Stimulated activated CD4-positive, alpha-beta T cell treated with anti-CD3 and anti-CD28 coated beads, TNF-alpha, amount 100 ng/mL, for 48 hours (primary cell): ENCODE measurements at regions not wholly inside any gene's neighbourhood (a gene's known extent, or its start where the extent isn't known, plus 50 kb on each side); places are given as distances from the start of the nearest gene placed in this dataset.

Experiments used
- DNase-seq, 3 donors: peaks; one replicate each; pipeline ENCODE4 v3.0.0-alpha.2; 2020; ENCODE audit warnings: low read depth in 3 of 3

DNA sequence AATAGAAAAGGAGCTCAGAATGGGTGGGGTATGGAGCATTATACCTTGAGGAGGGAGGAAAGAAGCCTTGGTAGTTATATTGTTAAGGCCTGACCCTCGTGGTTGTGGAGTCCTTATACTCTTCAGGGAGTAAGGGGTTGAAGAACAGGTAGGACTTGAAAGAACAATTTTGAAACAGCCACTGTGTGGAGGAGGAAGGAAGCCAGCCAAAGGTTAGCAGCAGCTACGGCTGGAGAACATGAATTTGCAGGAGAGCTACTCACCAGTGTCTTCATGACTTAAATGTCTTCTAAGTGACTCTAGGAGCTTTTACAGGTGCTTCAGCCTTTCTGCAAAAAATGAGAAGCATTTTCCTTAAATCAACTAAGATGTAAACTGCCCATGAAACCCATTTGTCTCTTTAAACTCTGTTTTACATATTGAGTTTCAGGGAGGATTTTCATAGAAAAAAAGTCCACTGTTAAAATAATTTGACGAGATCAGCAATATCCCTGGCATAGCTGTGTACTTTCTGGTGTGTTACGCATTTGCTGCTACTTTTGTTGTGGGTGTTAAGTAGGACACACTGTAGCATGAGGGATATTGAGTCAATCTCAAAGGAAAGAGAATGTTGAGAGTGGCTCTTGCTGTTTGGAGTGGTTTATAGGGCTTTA lies 110.6 kb upstream of the ELL2 start:
- DNase-seq, result no peak

DNA sequence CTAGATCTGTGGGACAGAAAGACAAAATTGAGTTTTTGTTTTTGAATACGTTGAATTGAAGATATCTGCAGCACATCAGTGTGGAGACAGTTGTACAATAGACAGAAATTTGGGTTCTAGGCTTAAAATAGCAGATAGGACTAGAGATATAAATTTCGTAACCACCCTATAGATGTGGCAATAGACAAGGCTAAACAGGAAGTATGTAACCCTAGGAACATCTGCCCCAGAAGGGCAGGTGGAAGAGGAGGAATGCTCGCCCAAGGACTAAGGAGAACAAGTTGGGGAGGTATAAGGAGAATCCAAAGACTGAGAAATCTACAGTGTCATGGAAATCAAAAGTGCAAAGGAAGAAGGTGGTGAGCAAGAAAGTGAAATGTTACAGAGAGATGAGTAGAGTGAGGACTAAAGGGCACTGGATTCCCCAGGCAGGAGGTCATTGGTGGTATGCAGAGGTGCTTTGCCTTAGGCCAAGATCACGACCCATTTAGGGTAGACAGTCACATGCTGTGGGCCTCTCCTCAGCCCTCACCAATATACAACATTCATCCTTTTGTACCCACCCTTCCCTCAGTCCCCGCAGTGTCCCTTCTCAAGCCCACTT lies 109.1 kb upstream of the ELL2 start:
- DNase-seq, result no peak

DNA sequence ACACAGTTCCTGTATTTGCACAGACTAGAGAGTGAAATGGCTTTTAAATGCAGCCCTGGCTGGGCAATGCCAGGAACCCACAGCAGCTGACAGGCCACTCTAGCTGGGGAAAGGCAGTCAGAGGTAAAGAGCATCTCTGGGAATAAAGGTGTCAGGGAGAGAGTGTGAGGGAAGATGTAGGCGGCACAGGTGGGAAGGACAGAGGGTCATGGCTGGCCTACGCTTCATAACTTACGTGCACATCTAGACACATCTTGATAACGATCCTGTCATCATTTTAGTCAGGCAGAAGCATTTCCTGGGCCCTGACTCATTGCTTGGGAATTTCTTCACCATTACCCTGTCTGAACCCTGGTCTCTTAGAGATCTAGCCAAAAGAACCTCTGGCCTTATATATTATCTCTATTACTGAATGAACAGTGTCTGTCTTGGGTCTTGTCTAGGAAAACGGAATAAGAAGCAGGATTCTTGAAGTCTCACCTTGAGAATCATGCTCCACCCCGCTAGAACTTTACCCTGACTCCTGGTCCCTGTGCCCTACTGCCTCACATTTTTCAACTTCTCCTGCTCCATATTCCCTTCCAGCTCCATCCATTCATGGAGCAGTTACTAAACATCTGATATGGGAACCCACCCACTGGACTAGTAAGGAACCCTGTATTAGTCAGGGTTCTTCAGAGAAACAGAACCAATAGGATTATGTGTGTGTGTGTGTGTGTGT lies 106.4 kb upstream of the ELL2 start:
- no peak for DNase-seq

DNA sequence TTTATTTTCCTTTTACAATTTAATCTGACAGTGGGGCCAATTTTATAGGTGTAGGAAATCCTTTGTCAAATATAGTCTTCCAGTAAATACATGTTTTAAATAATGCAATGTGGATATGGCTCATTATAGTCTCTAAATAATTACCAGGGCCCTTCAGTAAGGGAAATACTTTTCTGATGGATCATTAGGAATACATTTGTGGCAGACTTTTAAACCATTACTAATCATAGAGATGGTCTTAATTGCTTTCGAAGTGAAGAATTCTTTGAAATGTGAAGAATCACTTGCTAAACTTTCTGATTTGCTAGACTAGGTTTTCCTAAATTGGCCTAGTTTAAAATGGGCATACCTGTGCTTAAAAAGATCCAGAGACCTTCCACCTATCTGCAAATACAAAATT lies 105.6 kb upstream of the ELL2 start:
- DNase-seq, result no peak

DNA sequence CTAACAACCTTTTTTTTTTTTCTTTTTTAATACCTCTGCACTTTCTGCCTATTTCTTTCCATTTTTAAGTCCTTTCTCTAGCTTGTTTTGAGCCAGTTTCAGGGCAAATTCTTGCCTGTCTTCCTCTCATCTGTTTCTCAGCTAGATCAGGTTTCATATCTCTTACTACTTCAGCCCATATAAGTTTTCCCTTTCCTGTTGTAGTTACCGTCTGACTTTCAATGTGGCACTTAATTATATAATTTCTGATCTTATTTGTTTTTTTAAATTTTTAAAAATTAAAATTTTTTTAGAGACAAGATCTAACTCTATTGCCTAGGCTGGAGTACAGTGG lies 104.7 kb upstream of the ELL2 start:
- DNase-seq, result no peak

DNA sequence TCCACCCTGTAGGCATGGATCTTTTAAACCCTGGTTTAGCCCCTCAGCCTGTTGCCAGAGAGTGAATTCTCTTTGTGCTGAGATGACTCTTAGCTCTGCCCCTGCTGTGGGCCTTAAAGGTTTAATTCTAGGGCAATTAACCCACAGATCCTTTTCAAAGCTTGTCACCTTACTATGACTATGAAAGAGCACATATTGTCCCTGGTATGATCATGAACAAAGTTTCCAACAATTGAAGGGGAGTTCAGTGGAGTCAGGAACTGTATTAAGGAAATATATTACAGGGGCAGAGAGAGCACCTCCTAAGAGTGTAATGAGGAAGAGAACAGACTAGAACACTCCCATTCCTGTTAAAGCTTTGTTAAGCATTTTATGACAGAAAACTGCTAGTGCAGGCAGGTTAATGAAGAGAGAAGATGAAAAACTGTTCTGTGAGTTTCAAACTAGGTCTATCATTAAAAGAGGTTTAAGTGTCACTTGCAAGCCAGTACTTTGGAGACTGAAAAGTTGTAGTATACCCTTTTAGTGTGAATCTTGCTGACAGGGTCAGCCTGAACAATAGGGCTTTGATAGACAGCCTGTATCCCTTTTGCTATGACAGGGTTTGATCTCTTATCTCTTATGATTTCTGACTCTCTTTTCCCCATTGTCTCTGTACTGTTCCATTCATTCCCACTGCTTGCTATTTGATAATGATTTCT lies 104.2 kb upstream of the ELL2 start:
- no peak for DNase-seq

DNA sequence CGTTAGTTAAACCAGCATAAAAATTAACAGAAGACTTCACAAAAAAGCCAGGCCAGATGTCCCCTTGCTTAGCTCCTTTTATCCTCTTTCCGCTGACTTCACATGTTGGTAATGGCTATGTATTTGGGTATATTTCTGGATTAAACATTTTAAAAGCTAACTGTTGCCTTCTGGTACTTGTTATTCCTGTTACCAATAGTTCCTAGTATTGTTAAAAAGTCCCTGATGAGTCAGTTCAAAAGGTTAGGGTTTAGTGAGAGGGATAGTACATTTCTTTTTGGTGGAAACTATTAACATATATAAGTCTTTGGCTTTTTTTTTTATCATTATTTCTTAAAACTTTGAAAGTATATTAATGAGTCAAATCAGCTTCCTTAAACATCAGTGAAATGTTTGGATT lies 103.2 kb upstream of the ELL2 start:
- DNase-seq, result no peak

DNA sequence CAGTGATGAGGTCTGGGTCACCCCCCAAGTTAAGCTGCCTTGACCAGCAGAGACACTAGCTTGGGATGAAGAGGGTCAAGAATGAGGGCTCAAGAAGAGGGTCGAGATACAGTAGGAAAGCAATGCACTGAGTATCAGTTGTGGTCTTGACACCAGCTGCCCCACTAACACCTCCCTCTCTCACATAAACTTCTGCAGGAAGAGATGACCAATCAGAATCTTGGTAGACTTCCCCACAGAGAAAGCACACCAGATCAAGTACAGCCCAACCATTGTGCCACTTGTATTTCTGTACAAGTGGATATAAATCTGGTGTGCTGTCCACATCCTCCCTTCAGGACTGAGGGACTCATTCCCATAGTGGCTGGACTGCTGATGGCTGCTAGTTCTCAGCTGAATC lies 101.2 kb upstream of the ELL2 start:
- no peak for DNase-seq

DNA sequence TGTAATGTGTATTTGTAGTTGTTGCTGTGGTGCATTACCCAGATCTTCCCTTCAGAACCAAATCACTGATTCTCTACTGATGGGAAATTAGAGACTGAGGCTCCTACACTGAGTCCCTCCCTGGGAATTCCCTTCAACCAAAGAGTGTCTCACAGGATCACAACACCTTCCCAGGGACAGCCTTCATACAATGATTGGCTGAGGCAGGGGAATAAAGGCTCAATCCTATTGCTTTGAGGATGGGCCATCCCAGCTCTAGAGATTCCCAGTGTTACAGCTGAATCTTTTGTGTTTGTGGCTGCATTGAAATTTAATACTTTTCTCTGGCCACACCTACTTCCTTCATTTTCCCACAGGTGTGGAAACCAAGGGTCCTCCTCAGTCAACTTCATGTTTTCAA lies 96.4 kb upstream of the ELL2 start:
- no peak for DNase-seq

DNA sequence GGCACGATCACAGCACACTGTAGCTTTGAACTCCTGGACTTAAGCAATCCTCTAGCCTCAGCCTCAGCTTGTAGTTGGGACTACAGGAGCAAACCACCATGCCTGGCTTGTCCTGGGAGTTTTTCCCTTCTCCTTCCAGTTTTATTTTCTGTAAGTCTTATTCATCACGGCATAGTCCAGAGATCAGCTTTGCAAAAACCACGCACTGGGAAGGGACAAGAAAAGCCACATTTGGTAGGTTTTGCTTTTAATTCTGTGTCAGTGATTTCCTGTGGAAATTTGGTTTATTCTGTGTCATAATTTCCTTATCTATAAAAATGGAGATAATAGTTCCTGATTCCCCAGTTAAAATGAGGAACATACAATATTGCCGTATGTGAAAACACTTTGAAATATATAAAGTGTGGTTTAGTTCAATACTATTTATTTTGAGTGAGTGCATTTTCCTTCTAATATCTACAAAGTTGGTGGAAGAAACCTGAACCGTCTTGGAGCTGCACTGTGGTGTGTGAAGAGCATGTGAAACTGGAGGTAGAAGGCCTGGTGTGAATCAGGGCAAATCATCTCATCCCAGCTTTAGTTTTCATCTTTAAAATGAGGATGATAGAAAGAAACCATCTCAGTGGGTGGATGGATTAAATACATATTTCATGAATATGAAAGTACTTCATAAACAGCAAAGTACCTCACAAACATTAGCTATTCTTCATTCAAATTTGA lies 92.8 kb upstream of the ELL2 start:
- DNase-seq, result no peak

DNA sequence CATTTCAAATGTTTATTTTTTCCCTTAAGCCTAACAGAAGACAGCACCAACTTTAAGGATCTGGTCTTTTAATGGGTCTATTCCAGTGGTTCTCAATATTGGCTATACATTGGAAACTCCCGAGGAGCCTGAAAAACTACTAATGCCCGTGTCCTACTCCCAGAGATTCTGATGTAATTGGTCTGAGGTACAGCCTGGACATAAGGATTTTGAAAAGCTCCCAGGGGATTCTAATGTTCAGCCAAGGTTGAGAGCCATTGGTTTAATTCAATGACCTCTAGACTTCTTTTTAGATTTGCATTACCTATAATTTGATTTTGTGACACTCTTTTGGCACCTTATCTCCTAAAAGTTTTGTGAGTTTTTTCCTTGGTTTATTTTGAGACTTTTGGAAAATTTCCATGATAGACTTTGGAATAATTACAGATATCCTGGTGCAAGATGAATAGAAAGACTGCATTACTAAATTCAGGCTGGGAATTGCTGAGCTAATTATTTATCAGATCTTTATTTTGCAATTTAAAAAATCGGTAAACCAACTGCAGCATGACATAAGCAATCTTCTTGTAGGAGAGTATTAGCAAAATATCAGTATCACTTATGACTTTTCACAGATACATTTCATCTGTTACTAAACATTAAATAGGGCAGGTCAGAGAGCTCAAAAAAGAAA lies 91.5 kb upstream of the ELL2 start:
- DNase-seq, result no peak

DNA sequence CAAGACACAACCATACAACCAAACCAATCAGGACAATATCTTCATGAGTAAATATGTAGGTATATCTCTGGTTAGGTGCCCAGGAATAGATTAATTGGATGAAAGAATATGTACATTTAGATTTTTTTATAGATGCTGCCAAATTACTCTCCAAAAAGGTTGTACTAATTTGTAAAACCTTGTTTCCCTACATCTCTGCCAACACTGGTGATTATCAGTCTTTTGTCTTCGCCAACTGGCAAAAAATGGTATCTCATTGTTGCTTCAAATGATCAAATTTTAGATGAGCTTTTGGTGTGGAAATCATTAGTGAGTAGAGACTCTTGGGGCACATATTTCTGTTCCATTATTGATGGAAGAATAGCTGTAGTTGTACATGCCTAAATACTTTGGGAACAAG lies 90.7 kb upstream of the ELL2 start:
- DNase-seq, result no peak

DNA sequence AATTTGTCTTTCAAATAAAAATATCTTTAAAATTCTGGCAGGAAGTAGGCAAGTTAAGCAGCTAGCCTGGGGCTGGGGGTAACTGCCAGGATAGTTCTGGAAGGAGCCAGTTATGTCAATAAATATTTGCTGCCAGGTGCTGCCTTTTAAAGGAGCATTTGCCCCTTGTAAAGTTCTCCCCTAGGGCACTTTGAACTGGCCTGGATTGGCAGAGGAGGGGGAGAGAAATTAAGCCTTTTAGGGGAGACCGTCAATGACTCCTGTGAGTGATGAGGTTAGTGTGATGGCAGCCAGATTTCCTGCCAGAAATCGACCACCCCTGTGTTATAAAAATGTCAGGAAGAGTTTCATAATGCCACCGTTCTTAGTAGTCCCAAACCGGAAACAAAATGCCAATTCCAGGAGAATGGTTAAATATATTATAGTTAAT lies 89.8 kb upstream of the ELL2 start:
- no peak for DNase-seq

DNA sequence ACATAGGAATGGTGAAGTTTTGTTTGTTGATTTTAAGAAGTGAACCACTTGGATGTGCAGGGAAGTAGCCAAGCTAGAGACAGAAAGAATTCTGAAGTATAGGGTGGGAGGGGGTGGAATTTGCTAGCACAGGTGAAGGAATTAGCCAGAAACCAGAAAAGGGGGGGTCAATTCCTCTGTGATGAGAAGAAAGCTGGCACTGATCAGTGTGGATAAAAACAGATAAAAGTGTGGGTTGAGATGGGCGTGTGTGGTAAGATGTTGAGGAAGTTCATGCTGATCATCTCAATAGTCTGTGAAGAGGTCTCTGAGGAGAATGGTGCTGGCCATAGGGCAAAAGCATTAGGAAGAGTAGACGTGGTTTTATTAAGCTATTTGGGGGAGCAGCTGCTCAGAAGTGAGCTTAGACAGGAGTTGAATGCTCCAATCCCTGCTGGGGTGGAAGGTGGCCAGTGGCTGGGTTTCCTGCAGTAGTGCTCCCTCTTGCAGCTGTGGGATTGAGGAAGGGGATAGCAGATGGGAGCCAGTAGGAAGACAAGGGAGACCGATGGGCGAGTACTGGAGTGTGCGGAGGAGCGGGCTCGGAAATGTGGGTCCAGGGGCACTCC lies 88.7 kb upstream of the ELL2 start:
- no peak for DNase-seq

DNA sequence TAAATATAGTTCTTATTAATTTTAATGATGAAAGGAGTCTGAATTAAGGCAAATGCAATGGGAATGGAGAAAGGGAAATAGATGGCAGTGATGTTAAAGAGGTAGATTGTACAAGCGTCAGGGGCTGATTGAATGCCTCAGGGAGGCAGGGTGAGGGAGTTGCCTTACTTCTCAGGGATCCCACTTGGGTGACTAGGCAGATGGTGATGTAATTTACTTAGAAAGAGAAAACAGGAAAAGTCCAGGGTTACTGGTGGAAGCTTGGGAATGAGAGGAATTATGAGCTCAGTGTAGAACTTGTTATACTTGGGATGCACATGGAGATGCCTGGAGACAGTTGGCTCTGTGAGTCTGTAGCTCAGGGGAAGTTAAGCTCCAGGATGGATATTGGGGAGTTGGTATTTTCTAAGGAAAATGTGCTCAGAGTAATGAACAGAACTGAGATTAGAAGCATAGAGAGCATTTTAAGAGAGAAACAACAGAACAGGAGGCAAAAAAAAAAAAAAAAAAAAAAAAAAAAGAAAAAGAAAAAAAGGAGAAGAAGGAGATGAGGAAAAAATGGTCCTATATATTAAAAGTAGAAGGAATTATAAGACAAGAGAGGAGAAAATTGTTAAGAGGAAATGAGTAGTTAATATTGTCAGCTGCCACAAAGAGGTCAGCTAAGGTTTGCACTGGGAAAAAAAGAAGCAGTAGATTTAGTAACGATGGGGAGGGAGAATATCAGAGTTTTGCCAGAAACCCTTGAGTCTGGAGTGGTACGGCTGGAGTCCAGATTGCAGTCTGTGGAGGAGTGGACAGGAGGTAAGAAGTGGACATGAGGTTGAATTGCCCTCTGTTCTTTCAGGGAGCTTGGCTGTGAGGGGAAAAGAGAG lies 88.0 kb upstream of the ELL2 start:
- DNase-seq, result no peak

DNA sequence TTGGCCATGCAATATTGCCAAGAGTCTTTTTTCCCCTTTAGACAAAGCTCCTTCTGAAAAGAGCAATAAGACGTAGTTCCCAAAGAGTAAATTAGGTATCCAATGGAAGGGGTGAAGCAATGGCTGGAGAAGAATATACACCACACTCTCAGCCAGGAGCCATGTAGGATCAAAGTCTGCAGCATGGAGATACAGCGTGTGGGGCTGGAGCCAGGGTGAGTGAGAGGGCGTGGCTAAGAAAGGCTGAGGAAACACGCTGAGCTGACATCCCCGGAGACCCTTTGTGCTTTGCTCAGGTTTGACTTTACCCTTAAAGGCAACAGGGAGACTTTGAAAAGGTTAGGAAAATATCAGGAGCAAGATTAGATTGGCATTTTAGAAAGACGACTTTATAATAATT lies 87.1 kb upstream of the ELL2 start:
- DNase-seq, result no peak

DNA sequence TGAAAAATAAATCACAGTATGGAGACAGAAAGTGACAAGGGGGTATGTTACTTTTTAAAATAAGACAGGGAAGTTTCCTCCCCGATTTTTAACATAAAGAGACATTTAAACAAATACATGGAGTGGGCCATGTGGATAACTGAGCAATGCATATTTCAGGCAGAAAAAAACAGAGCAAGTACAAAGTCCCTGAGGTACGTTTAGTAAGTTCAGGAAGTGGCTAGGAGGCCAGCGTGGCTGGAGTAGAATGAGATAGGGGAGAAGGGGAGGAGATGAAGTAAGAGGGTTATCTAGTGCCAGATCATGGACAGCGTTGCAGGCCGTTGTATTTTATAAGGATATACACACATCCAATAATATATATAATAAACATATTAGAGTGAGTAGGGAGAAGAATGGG lies 84.2 kb upstream of the ELL2 start:
- DNase-seq, result no peak

DNA sequence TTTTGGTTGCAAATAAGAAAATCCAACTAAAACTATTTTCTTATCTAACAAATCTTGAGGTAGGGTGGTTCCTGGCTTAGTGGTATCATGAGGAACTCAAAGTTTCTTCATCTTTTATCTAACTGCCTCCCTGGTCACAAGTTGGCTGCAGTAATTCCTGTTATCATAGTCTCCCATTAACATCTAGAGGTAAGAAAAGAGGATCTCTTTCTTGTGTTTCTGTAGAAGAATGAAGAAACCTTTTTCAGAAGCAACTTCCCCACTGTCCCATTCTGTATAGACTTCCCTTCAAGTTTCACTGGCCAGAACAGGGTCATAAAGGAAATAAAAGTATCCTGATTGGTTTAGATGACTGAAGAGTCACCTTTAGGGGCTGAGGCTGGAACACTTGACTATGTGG lies 81.8 kb upstream of the ELL2 start:
- DNase-seq, result no peak

DNA sequence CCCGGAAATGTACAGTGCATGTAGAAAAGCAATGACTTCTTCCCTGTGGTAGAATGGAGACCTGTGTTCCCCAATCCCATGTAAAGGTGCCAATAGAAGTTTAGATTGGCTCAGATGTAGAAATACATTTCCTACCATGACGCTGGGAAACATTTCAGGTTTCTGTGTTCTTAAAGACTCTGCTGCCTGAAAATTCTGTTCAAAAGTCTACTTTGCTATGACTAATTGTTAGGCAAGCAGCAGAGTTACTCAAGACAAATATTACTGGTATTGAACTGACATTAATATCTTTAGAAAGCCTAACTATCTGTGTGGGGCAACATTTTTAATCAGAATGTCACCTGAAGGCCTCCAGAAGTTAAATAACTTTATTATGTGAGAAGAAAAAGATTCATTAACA lies 75.5 kb upstream of the ELL2 start:
- DNase-seq, result no peak

DNA sequence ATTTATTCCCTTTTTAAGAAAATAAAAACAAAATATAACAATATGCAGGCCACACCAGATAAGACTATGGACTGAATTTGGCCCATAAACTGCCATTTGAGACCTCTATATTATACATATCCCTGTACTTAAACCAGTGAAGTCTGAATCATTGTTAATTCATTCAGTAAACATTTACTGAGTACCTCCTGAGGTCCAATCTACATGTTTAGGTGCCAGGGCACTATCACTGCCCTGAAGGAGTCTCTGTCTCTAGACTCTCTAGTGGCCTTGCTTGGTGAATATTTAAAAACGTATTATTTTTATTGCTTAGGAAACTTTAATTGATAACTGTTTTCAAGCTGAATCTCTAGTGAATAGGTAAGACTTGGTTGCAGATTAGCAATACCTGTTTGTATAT lies 74.7 kb upstream of the ELL2 start:
- no peak for DNase-seq
